GM12891 (cell line): ENCODE measurements at regions not wholly inside any gene's neighbourhood (a gene's known extent, or its start where the extent isn't known, plus 50 kb on each side); places are given as distances from the start of the nearest gene placed in this dataset.

Source experiments
- PAX5 ChIP-seq: IDR thresholded peaks from 2 replicates; pipeline ENCODE4 v1.6.1; 2011; ENCODE audit warnings: low read length, moderate library complexity, mild to moderate bottlenecking; ENCODE audit not compliant: insufficient read depth, severe bottlenecking
- POLR2A ChIP-seq: IDR thresholded peaks from 2 replicates; pipeline ENCODE4 v1.6.1; 2011; ENCODE audit warnings: low read depth, low read length, control low read depth
- SPI1 ChIP-seq: IDR thresholded peaks from 2 replicates; pipeline ENCODE4 v1.6.1; 2011; ENCODE audit warnings: low read depth, low read length, control low read depth

- TF ChIP-seq POLR2A = no peak
- no peak for TF ChIP-seq PAX5
- TF ChIP-seq SPI1 = no peak
These were observed 153.5 kb upstream of the KLF12 start for GRCh38 chr13:74287724-74288169.
